Muscle layer of colon (tissue), 2 donors: ENCODE measurements at regions not wholly inside any gene's neighbourhood (a gene's known extent, or its start where the extent isn't known, plus 50 kb on each side); places are given as distances from the start of the nearest gene placed in this dataset.

Source experiments
- H3K27ac ChIP-seq: one replicate; pipeline ENCODE4 v1.7.0; 2013; ENCODE audit warnings: low read depth, mild to moderate bottlenecking, low read length, moderate library complexity
- H3K27me3 ChIP-seq, 2 donors: one replicate each; pipeline ENCODE4 v1.7.0; 2013; ENCODE audit warnings: low read length in 2 of 2, mild to moderate bottlenecking in 2 of 2; ENCODE audit not compliant: insufficient read depth in 2 of 2, control insufficient read depth in 1 of 2
- H3K36me3 ChIP-seq: one replicate; pipeline ENCODE4 v1.7.0; 2013; ENCODE audit warnings: mild to moderate bottlenecking, low read length; ENCODE audit not compliant: insufficient read depth
- H3K4me1 ChIP-seq: one replicate; pipeline ENCODE4 v1.7.0; 2013; ENCODE audit warnings: mild to moderate bottlenecking, low read length; ENCODE audit not compliant: insufficient read depth
- H3K4me3 ChIP-seq, 2 donors: one replicate each; pipeline ENCODE4 v1.7.0; 2013; ENCODE audit warnings: low read length in 2 of 2, low read depth in 1 of 2, mild to moderate bottlenecking in 1 of 2, moderate library complexity in 1 of 2
- H3K9ac ChIP-seq: one replicate; pipeline ENCODE4 v1.7.0; 2013; ENCODE audit warnings: low read length
- H3K9me3 ChIP-seq: one replicate; pipeline ENCODE4 v1.7.0; 2013; ENCODE audit warnings: mild to moderate bottlenecking, low read length
- donor health status: abdominal sarcoma.
- donor health status: Adenocarcinoma of cecum.

DNA sequence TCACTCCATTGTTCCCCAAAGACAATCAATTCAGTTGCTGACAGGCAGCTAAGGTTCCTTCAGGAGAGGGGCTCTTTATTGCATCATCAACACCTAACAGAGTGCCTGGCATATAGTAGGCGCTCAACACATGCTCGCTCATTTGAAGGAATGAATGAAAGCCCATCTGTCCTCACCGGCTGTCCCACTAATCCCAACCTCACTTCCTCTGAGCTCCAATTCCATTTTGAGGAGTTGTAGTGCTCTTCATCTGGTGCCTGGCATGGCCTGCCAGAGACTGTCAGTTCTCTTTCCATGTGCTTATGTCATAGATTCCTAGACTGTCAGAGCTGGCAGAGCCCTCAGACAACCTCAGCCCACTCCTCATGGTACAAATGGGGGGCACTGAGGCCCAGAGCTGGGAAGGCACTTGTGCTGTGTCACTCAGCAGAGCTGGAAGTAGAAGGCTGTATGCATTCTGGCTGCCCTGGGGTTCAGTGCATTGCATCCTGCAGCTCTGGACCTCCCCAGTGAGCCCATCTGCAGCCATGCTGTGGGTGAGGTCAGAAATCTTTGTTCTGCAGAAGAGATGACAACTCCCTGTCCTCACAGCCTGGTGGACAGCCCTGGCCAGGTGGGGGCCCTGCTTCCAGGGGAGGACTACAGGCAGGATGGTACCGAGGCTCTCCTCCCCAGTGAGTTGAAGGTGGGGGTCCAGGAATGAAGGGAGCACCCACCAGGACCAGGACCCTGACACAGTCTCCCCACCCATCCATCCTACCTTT, 134.9 kb upstream of the PJA1 start:
- Histone ChIP-seq H3K4me1 (no peaks in the 10 kb centered on the region), H3K9ac (no peak overlapping the region), H3K9me3 (no peaks in the 10 kb centered on the region), H3K27me3 (peaks cover 18 to 35% of the 10 kb centered on the region in 2 donors), H3K27ac (no peak overlapping the region), H3K4me3 (no peak overlapping the region), H3K36me3 (no peaks in the 10 kb centered on the region)

DNA sequence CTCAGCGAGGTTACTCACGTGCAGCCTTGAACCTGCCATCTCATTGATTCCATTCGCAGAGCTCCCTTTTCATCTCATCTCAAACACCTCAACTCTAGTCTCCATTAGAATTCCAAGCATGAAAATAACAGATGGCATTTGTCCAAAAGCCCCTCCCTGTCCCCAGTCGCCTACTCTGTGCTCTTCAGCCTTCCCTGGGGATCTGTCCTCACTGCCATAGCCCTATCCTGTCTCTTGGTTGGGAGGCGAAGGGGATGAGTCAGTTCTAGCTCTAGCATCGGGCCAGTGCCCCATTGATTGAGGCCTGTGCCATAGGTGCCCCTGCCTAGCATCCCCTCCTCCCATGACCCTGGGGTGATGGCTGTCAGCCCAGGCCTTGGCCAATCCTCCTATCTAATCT, 134.0 kb upstream of the PJA1 start:
- Histone ChIP-seq H3K4me3 (no peak overlapping the region), H3K9me3 (no peaks in the 10 kb centered on the region), H3K9ac (no peak overlapping the region), H3K27me3 (peaks cover 18 to 31% of the 10 kb centered on the region in 2 donors), H3K27ac (no peak overlapping the region), H3K36me3 (no peaks in the 10 kb centered on the region), H3K4me1 (no peaks in the 10 kb centered on the region)

DNA sequence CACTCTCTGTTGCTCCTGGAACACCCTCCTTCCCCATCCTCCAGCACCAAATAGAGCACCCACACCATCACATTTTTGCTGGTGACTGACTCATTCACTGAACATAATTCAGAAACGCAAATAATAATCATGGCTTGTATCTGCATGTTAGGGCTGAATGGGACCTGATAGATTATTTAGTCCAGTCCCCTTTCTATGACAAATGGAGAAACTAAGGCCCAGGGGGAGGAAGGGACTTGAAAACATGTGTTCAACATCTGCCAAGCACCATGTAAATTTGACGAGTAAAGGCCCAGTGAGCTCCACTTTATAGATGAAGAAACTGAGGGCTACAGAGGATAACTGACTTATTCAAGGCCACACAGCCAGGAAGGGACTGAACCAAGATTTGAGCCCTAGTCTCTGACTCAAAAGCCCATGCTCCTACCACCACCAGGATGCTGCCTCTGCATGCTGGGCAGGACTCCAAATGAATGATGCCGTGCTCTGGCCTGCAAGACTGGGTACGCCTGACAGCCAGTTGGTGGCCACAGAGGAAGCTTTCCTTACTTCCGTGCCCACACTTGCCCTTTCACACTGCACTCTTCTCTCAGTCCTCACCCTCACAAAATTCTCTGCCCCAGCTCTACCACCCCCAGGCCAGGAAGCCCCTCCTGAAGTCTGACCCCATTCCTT, 133.3 kb upstream of the PJA1 start:
- Histone ChIP-seq H3K36me3 (no peaks in the 10 kb centered on the region), H3K4me3 (no peak overlapping the region), H3K27me3 (peaks cover 12 to 24% of the 10 kb centered on the region in 2 donors), H3K9me3 (no peaks in the 10 kb centered on the region), H3K27ac (no peak overlapping the region), H3K9ac (no peak overlapping the region), H3K4me1 (no peaks in the 10 kb centered on the region)

DNA sequence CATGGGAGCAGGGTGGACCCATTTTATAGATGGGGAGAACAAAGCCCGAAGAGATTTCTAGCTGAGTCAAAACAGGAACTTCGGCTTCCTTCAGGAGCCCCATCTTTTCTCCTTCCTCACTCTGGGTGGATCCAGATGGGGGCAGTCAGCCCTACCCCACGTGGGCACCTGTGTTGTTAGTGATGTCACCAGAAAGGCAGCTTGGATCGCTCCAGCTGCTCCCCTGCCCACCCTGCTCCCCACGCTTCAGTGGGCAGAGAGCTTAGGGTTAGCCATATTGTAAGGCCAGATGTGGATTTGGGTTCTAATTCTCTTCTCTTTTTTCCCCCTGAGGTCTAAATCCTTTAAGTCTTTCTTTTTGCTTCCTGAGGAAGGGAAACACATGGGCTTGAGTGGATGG, 132.3 kb upstream of the PJA1 start:
- peaks cover 7 to 14% of the 10 kb centered on the region in 2 donors for H3K27me3 ChIP-seq
- no peaks in the 10 kb centered on the region for H3K36me3 ChIP-seq
- H3K9ac ChIP-seq = no peak overlapping the region
- no peak overlapping the region for H3K27ac ChIP-seq
- H3K4me1 ChIP-seq = no peaks in the 10 kb centered on the region
- H3K9me3 ChIP-seq = no peaks in the 10 kb centered on the region
- H3K4me3 ChIP-seq = no peak overlapping the region

DNA sequence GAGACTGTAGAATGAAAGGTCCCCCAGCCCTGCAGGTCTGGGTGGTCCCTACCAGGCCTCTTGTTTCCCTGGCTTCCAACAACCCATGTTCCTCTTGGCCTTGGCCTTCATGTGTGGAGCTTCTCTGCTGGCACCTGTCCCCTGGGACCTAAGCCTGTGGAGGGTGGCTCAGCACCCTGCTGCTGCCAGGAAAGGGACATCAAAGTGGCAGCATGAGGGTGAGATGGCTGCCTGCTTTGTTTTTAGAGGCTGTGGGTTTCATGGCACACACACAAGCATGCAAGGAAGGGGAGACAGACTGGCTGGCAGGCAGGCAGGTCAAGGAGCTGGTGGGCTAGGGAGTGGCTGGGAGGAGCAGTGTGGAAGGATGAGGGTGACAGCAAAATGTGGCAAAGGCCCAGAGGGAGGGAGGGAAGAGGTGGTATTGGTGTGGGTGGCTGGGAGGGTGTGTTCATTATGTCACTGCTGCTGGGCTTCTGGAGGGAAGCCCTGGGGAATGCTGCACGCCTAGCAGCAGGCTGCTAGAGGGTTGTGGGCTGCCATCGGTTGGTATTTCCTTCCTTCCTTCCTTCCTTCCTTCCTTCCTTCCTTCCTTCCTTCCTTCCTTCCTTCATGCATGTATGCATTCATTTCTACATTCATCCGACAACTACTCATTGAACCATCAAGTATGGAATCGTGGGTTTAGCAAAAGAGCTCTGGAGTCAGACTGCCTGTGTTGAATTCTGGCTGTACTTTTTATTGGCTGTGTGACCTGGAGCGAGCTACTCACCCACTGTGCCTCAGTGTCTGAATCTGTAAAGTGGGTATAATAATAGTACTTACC, 128.7 kb upstream of the PJA1 start:
- H3K9ac ChIP-seq = no peak overlapping the region

DNA sequence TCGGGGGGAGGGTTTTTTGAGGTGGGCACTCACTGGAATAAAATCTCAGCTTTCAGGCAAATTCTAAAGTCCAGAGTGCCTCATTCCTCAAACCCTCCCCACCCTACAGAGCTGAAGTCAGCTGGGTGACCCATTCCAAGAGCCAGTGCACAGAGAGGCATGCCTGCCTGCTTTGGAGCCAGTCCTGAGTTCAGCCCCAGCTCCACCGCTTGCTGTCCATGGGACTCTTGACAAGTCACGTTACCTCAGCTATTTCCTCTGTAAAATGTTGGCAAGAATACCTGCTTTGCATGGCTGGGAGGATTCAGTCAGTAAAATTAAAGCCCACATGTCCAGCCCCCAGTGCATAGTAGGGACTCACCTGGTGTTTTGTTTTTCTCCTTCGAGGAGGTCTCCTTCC, 125.9 kb upstream of the PJA1 start:
- Histone ChIP-seq H3K4me3 (no peak overlapping the region), H3K36me3 (no peaks in the 10 kb centered on the region), H3K27me3 (peaks cover 0 to 25% of the 10 kb centered on the region in 2 donors), H3K9me3 (no peaks in the 10 kb centered on the region), H3K9ac (no peak overlapping the region), H3K27ac (no peak overlapping the region), H3K4me1 (peaks cover 4% of the 10 kb centered on the region)

More for the DNA sequence above, 128.7 kb upstream of the PJA1 start:
- H3K27ac ChIP-seq = no peak overlapping the region
- H3K36me3 ChIP-seq = no peaks in the 10 kb centered on the region
- H3K9me3 ChIP-seq = no peaks in the 10 kb centered on the region
- no peak overlapping the region for H3K4me3 ChIP-seq
- H3K4me1 ChIP-seq = no peaks in the 10 kb centered on the region
- peaks cover 0 to 18% of the 10 kb centered on the region in 2 donors for H3K27me3 ChIP-seq

DNA sequence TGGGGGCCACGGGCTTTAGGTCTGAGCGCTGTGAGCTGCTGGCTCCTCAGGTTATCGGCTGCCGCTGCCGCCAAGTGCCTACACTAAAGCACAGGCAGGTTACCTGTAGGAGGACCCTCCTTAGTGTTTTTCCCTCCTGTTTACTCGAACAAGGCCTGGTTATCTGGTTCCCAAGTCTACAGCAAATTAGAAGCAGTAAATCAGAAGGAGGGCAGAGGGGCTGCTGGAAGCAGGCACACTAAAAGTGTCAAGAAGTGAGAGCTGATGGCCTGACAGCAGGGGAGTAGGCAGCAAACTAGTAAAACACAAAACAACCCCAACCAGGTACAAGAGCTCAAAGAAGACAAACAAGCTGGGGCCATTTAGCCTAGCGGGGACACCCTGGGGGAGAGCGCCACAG, 125.0 kb upstream of the PJA1 start:
- Histone ChIP-seq H3K4me1 (peaks cover 6% of the 10 kb centered on the region), H3K9me3 (no peaks in the 10 kb centered on the region), H3K4me3 (no peak overlapping the region), H3K27ac (no peak overlapping the region), H3K9ac (no peak overlapping the region), H3K36me3 (no peaks in the 10 kb centered on the region), H3K27me3 (peaks cover 0 to 33% of the 10 kb centered on the region in 2 donors)

DNA sequence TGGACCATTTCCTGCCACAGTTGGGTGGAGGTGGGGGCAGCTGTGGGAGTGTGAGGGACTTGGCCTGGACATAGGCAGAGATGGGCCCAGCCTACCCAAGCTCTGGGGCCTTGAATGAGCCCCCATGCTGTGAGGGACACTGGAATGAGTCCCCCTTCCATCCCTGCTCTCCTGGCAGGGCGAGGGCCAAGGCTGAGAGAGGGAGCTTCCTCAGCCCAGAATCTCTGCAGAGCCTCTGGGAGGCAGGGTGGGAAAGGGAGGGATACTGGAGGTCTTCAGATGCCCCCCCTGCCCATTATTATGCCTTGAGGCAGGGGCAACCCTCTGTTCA, 124.5 kb upstream of the PJA1 start:
- H3K36me3 ChIP-seq = no peaks in the 10 kb centered on the region
- H3K27ac ChIP-seq = no peak overlapping the region
- no peak overlapping the region for H3K4me3 ChIP-seq
- peaks cover 0 to 35% of the 10 kb centered on the region in 2 donors for H3K27me3 ChIP-seq
- peaks cover 10% of the 10 kb centered on the region for H3K4me1 ChIP-seq
- no peaks in the 10 kb centered on the region for H3K9me3 ChIP-seq
- H3K9ac ChIP-seq = no peak overlapping the region

DNA sequence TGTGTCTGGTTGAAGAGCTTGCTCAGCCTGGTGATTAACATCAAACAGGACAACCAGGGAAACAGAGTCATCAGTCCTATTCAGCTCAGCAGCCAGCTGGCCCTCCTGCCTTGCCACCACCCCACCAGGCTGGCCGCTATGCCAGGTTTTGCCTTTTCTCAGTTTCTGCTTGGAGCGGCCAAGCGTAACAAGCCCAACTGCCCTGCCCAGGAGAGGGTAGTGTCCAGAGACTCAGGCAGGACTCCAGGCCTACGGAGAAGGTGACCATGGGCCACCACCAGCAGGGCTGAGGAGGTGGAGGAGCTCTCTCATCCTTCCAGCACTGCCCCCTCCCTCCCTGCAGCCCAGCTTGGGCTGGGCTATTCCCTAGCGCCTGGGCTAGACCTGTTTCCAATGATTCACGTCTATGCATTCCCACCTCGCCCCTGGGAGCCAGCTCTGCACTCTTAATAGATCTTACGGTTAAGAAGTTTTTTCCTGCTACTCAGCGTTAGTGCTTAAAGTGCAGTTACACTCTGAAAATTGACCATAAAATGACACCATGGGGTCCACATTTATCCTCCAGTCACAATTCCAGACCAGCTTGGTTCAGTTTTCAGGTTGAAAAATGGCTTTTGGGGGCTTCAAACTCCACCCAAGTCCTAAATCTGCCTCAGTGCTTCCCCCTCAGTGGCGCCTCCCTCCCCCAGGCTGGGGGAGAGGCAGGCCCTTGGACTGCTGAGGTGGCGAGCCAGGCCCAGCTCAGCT, 124.0 kb upstream of the PJA1 start:
- H3K36me3 ChIP-seq = no peaks in the 10 kb centered on the region

DNA sequence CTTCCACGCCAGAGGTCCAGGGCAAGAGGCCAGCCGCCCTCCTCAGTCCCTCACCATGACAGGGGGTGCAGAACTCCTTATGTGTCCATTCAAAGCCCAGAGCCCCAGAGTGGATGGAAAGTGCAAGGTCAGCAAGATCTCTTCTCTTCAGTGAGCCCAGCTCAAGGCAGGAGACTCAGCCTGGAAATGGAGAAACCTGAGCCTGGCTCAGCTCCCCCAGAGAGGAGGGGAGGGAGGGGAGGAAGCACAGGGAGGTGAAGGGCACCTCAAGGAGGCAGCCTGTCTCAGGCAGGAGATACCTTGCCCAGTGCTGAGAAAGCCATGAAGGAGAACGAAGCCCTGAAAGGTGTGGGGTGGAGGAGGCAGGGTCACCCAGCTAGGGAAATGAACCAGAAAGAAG, 121.8 kb upstream of the PJA1 start:
- Histone ChIP-seq H3K27me3 (peaks cover 0 to 40% of the 10 kb centered on the region in 2 donors), H3K4me3 (no peak overlapping the region), H3K36me3 (no peaks in the 10 kb centered on the region)

More for the DNA sequence above, 124.0 kb upstream of the PJA1 start:
- Histone ChIP-seq H3K4me1 (peaks cover 13% of the 10 kb centered on the region), H3K9ac (no peak overlapping the region), H3K4me3 (no peak overlapping the region), H3K27me3 (peaks cover 0 to 40% of the 10 kb centered on the region in 2 donors), H3K9me3 (no peaks in the 10 kb centered on the region), H3K27ac (no peak overlapping the region)

DNA sequence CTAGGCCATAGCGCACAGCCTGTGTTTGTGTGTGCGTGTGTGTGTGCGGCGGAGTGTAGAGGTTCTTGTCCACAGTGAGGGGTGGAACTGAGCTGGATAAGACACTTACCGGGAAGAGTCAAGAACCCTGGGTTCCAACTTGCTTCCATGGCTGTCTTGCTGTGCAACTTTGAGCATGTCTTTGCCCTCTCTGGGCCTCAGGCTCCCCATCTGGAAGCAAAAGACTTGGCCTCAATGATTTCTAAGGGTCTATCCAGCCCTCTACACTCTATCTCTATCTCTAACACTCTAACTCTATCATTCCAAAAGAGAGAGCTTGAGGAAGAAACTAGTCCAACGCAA, 121.3 kb upstream of the PJA1 start:
- peaks cover 0 to 40% of the 10 kb centered on the region in 2 donors for H3K27me3 ChIP-seq
- no peaks in the 10 kb centered on the region for H3K9me3 ChIP-seq
- no peak overlapping the region for H3K9ac ChIP-seq
- no peaks in the 10 kb centered on the region for H3K36me3 ChIP-seq
- no peak overlapping the region for H3K4me3 ChIP-seq
- peaks cover 18% of the 10 kb centered on the region for H3K4me1 ChIP-seq
- no peak overlapping the region for H3K27ac ChIP-seq

More for the DNA sequence above, 121.8 kb upstream of the PJA1 start:
- Histone ChIP-seq H3K27ac (no peak overlapping the region), H3K9me3 (no peaks in the 10 kb centered on the region), H3K4me1 (peaks cover 13% of the 10 kb centered on the region), H3K9ac (no peak overlapping the region)
